GM08714 (cell line): ENCODE measurements at regions not wholly inside any gene's neighbourhood (a gene's known extent, or its start where the extent isn't known, plus 50 kb on each side); places are given as distances from the start of the nearest gene placed in this dataset.
"Not testable (repeated sequence)": the region's sequence is repeated elsewhere in the genome, so short reads cannot be mapped to it uniquely, and the experiment has no call there.

Experiments
- H3K4me3 ChIP-seq: fragments of 200-500 bp; sonication (Bioruptor generic); 2 replicates; pipeline ENCODE4 v1.5.1; 2014; ENCODE audit warnings: mild to moderate bottlenecking, low read length, inconsistent platforms
- ZNF274 ChIP-seq: IDR thresholded peaks from 2 replicates; pipeline ENCODE4 v1.6.1; 2012; ENCODE audit warnings: mild to moderate bottlenecking, low read depth, low read length

DNA sequence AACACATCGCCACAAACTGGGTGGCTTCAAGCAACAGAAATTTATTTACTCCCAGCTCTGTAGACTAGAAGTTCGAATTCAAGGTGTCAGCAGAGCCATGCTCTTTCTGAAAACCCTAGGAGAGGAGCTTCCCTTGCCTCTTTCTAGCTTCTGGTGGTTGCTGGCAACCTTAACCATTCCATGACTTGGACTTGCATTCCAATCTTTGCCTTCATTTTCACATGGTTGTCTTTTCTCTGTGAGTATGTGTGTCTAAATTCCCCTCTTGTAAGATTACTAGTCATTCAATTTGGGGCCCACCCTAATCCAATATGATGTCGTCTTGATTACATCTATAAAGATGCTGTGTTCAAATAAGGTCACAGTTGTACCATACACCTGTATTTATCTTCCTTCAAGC is 65.9 kb upstream of the PRKG1 start:
- no peak for TF ChIP-seq ZNF274
- H3K4me3 ChIP-seq = no peak overlapping the region

DNA sequence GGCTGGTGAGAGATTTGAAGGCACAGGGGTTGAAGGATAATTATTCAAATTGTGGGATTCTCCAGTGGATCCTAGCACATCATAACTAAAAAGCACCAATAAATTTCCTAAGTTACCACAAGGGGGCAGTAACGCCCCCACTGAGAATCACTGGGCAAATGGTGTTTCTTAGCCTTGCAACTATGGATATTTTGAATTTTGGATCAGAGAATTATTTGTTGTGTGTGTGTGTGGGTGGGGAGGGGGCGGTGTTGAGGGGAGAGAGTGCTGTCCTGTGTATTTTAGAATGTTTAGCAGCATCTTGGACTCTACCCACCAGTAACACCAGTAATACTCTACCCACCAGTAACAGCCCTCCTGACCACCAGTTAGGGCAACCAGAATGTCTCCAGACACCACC is 63.3 kb upstream of the PRKG1 start:
- TF ChIP-seq ZNF274 = no peak
- no peak overlapping the region for H3K4me3 ChIP-seq

GRCh38 chr10:51012073-51012472 is 62.2 kb upstream of the PRKG1 start:
- no peak for TF ChIP-seq ZNF274
- H3K4me3 ChIP-seq = no peak overlapping the region

GRCh38 chr10:51014680-51015389 is 59.5 kb upstream of the PRKG1 start:
- TF ChIP-seq ZNF274 = no peak
- no peak overlapping the region for H3K4me3 ChIP-seq

DNA sequence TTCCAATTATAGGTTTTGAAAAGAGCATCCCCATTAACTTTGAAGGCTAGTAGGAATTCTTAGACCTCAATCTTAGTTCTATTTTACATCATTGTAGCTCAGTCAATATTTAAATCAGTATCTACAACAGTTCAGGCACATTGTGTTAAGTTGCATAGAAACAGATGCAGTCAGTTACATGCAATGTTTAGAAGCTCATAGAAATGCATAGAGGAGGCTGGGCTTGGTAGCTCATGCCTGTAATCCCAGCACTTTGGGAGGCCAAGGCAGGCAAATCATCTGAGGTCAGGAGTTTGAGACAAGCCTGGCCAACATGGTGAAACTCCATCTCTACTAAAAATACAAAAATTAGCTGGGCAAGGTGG is 58.9 kb upstream of the PRKG1 start:
- H3K4me3 ChIP-seq = not testable (repeated sequence)

- H3K4me3 ChIP-seq = no peak overlapping the region
- no peak for TF ChIP-seq ZNF274
These were observed 54.1 kb upstream of the PRKG1 start for GRCh38 chr10:51020200-51020599.

DNA sequence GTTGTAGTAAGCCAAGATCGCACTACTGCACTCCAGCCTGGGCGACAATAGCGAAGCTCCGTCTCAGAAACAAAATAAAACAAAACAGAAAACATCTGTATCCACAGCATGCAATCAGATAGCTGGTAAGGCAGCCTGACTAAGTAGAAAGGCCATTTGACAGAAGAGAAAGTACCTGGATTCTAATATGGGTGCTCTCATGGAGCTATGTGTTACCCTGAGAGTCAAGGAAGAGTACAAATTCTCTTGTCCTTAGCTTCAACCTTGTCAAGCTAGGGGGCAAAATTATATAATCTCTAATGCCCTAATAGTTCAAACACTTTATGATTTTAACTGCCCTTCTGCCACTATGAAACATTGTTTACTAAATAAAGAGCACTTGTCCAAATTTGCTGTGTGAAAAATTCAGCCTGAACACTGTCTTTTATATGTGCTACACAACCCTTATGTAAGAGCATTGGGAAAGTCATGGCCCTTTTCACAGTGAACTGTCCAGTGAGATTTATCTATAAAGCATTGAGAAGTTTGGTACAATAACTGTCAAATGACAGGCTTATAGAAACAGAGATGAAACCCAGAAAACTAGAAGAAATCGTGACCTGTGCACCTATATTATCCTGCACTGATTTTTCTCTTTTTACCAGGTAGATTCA is 51.2 kb upstream of the PRKG1 start:
- no peak overlapping the region for H3K4me3 ChIP-seq
- no peak for TF ChIP-seq ZNF274

- no peak overlapping the region for H3K4me3 ChIP-seq
- no peak for TF ChIP-seq ZNF274
These were observed 50.7 kb upstream of the PRKG1 start for GRCh38 chr10:51023636-51024035.
